Lower lobe of right lung (tissue), 2 donors: ENCODE measurements at regions not wholly inside any gene's neighbourhood (a gene's known extent, or its start where the extent isn't known, plus 50 kb on each side); places are given as distances from the start of the nearest gene placed in this dataset.

Source experiments
- ATAC-seq, 2 donors: fragments of 200-7000 bp; cut with Tn5 transposase; one replicate each; pipeline ENCODE4 v1.9.1; 2020 to 2022; ENCODE audit warnings: mild to moderate bottlenecking in 2 of 2, moderate library complexity in 2 of 2
- DNase-seq: peaks from one replicate; pipeline ENCODE4 v3.0.0-alpha.2; 2020
- H3K27ac ChIP-seq: fragments of 200-600 bp; one replicate; pipeline ENCODE4 v1.8.0; 2022
- H3K27me3 ChIP-seq: fragments of 200-600 bp; one replicate; pipeline ENCODE4 v1.8.0; 2022; ENCODE audit warnings: low read depth
- H3K36me3 ChIP-seq: fragments of 200-600 bp; one replicate; pipeline ENCODE4 v1.8.0; 2022; ENCODE audit warnings: mild to moderate bottlenecking
- H3K4me1 ChIP-seq: fragments of 200-600 bp; one replicate; pipeline ENCODE4 v1.8.0; 2022
- H3K4me3 ChIP-seq: fragments of 200-600 bp; one replicate; pipeline ENCODE4 v1.8.0; 2022; ENCODE audit warnings: mild to moderate bottlenecking
- H3K9me3 ChIP-seq: fragments of 200-600 bp; one replicate; pipeline ENCODE4 v1.8.0; 2022
- CTCF ChIP-seq: fragments of 200-600 bp; IDR thresholded peaks from one replicate; pipeline ENCODE4 v1.8.0; 2022; ENCODE audit warnings: antibody characterized with exemption, mild to moderate bottlenecking
- intact Hi-C: fragments of 100-400 bp; cut with DNase I; formaldehyde crosslinking; loops from one replicate; pipeline ENCODE4 v1.11.0; 2022
- donor health status: DM: no; HTN: yes; CAD: no; lungs with severe emphysema.

- Histone ChIP-seq H3K27ac (no peak overlapping the region), H3K4me1 (no peaks in the 10 kb centered on the region), H3K36me3 (no peaks in the 10 kb centered on the region), H3K9me3 (no peaks in the 10 kb centered on the region), H3K27me3 (no peaks in the 10 kb centered on the region), H3K4me3 (no peak overlapping the region)
- DNase-seq (no peak), ATAC-seq (peak in 1 of 2 donors; percentile 19)
- intact Hi-C loops, result no loop called here
- no peak for TF ChIP-seq CTCF
These were observed 60.5 kb upstream of the UGT8 start for GRCh38 chr4:114538012-114538617.

DNA sequence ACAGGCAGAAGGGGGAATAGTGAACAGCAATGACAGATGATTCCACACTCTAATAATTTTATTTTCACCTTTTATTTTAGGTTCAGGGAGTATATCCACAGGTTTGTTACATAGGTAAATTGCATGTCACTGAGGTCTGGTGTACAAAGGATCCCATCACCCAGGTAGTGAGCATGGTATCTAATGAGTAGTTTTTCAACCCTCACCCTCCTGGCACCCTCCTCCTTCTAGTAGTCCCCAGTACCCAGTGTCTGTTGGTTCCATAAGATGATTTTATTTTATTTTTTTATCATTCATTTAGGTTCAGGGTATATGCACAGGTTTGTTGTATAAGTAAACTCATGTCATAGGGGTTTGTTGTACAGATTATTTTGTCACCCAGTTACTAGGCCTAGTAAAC is 58.6 kb upstream of the UGT8 start:
- Histone ChIP-seq H3K27me3 (no peaks in the 10 kb centered on the region), H3K36me3 (no peaks in the 10 kb centered on the region), H3K9me3 (no peaks in the 10 kb centered on the region), H3K4me1 (no peaks in the 10 kb centered on the region), H3K27ac (no peak overlapping the region), H3K4me3 (no peak overlapping the region)
- no peak for DNase-seq
- intact Hi-C loops, result no loop called here
- no peak for TF ChIP-seq CTCF
- ATAC-seq, result no peak

DNA sequence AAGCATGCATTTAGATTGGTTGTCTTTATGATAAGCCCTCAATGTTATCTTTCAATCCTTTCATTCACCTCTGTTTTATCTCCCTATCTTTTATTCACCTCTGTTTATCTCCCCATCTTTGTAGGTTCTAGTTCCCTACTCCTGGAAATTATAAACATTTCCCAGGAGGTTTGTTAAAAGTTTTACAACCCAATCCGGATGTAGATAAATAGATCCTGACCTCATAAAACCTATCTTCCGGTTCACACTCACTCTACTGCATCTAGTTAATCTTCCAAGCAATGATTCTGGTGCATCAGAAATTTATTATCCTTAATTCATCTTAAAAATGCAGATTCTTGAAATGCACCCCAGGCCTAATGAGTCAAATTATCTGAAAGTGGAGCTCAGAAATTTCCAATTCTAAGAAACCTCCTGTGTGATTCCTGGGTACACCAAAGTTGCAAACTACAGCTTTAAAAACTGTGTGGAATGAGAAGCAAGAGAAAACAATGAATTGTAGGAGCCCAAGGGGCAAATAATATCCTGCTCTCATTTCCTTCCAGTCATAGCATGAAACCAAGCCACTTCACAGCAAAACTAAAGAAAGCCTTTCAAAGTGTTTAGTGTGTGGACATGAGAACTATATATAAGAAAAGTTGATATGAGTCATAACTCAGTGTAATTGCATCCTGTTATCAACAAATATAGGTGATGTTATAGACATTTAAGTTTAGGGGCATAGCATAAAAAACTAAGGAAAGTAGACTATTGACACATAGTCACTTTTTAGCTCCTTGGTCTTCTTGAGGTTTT is 51.1 kb upstream of the UGT8 start:
- Histone ChIP-seq H3K9me3 (peaks cover 5% of the 10 kb centered on the region), H3K27ac (no peak overlapping the region), H3K4me3 (no peak overlapping the region), H3K4me1 (no peaks in the 10 kb centered on the region), H3K27me3 (no peaks in the 10 kb centered on the region), H3K36me3 (no peaks in the 10 kb centered on the region)
- ATAC-seq, result no peak
- DNase-seq, result no peak
- intact Hi-C loops, result no loop called here
- no peak for TF ChIP-seq CTCF
